Fibroblast of skin of abdomen (primary cell): ENCODE measurements at regions not wholly inside any gene's neighbourhood (a gene's known extent, or its start where the extent isn't known, plus 50 kb on each side); places are given as distances from the start of the nearest gene placed in this dataset.
"Not testable (repeated sequence)": the region's sequence is repeated elsewhere in the genome, so short reads cannot be mapped to it uniquely, and the experiment has no call there.

ENCODE experiments used
- DNase-seq: peaks from one replicate; pipeline ENCODE4 v3.0.0-alpha.2; 2013

- DNase-seq, result no peak
Observed at GRCh38 chr3:115396801-115397200, 226.5 kb upstream of the GAP43 start.

DNA sequence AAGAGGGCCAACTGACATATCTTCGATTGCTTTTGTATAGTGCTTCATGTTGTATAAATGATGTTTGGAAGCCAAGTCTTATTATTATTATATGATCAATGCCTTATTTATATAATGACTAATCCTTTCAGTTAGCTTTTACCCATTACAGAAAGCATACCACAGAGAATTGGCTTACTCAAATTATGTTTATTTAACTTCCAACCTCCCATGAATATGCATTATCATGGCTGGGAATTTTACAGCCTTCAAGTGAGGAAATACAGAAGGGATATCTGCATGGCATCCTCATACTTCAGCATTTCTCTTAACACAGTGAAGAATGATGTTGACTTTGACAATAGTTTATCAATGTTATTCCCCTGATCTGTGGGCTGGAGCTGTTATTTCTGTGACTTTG lies 225.9 kb upstream of the GAP43 start:
- peak; percentile 38 for DNase-seq

DNA sequence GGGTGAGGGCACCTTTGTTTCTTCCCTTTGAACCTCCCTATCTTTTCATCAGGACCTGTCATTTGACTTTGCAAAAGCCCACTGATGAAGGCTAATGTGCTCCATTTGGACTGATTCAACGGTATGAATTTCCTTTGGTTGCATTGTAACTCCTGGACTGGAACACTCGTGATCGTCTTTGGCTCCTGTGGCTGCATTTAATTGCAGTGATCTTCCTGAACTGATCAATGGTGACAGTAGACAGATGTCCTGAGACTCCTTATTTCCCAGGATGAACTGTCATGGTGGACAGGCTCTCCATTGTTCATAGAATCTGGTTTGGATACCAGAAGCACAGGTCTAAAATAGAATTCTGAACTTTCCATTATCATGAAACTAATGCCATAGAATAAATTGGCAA lies 224.8 kb upstream of the GAP43 start:
- no peak for DNase-seq

- no peak for DNase-seq
Observed at GRCh38 chr3:115399750-115400149, 223.6 kb upstream of the GAP43 start.

DNA sequence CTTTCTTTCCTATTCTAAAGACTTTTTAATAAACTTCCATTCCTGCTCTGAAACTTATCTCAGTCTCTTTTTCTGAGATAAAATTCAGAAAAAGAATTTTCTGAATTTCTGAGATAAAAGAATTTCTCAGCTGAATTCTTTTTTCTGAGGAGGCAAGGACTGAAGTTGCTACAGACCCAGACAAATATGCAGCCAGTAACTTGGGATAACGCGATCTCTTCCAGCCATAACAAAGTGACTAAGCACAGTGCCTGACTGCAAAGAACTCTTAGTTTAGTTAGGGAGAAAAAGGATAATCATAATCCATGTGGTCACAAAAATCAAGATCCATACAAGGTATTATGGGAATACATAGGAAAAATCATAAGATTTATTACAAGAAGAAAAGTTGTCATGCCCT lies 222.0 kb upstream of the GAP43 start:
- peak; percentile 90 for DNase-seq

DNA sequence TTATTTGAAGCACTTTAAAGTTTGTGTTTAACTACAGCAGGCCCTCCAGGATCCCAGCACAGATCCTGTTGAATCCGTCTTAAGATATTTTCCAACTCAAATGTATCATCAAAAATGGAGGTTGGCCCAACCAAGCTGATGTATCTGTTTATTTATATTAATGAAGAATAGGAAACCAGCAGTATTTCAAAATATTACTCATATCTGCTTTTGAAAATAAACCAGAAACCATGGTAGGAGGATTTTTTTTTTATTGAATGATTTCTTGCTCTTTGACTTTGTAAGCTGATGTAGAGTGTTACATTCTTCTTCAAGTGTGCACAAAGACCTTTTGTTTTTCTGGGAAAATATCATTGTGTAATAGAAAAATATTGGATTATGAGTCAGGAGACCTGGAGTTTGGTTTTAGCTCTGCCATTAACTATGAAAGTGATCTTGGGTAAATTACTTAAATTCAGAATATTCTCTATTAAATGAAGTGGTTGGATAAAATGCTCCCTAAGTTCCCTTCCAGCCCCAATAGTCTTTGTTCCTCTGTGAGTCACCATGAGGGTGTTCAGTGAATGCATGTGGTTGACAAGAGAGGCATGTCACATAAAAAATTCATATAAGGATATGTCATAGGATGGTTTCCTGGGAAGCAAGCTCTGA lies 221.3 kb upstream of the GAP43 start:
- DNase-seq, result peak; percentile 89

DNA sequence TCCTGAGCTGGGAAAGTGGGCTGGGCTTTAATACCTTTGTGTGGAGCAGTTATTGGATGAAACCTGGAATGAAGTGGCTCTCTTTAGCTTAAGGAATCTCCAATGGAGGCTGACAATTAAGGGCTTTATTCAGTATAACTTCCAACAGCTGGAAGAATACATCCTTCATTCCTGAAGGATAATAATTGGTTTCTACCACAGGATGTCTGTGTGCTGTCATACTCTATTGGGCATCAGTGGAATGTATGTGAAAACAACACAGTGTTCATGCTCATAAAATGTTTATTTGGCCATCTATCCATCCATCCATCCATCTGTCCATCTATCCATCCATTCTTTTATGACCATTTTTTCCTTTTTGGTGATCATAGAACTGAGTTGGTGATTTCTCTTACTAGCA lies 220.7 kb upstream of the GAP43 start:
- peak; percentile 37 for DNase-seq

GRCh38 chr3:115403786-115404185 lies 219.5 kb upstream of the GAP43 start:
- DNase-seq, result no peak

DNA sequence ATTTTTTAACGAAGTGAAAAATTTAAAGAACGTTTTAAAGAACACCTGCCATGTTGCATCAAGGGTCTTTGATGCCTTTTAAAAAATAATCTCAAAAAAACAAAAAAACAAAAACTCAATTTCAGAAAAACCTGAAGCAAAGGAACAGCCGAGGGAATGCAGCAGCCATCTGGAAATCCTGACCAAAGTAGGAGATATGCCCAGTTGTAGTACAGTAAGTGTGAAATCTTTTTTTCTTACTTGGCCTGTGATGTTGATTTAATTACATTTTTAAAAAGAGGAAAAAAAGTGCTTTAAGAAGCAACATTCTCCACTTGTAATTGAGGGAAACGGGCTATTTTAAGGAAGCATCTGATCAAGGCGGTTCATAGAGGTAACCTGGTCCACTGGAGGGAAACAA lies 213.7 kb upstream of the GAP43 start:
- no peak for DNase-seq

- not testable (repeated sequence) for DNase-seq
Observed at GRCh38 chr3:115414610-115415009, 208.7 kb upstream of the GAP43 start.

DNA sequence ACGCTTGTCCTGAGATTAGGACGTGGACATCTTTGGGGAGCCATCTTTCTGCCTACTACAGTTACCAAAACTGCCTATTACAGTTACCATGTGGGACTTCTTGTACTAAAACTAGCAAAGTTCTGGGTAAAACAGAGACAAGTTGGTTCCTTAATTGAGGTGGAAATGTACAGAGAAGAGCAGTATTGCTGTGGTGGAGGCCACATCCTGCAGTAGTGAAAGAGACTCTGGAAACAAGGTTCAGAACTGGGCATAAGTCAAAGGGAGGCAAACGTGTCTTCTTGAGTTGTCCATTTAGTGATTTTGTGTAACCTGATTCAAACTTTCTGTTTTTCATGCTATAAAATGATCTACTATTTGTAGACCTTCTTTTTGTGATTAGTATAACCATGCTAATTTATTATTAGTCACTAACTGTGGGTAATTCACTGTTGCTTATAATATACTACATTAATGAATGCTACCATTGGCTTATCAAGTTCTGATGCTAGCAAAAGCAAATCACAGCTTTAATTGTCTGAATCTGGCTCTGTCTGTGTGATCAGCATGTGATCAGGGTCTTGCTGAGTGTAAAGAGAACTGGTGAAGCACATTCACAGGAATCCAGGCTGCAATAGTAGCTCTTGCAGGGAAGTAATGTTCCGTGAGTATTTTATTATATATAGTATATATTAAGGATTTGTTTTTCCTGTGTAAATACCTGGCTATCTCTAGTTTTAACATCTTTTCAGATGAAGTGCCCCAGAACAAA lies 207.9 kb upstream of the GAP43 start:
- no peak for DNase-seq

GRCh38 chr3:115418583-115418982 lies 204.7 kb upstream of the GAP43 start:
- no peak for DNase-seq

- DNase-seq, result no peak
Observed at GRCh38 chr3:115420086-115420485, 203.2 kb upstream of the GAP43 start.

GRCh38 chr3:115423170-115423569 lies 200.1 kb upstream of the GAP43 start:
- no peak for DNase-seq

- DNase-seq, result no peak
Observed at GRCh38 chr3:115428841-115429240, 194.5 kb upstream of the GAP43 start.

DNA sequence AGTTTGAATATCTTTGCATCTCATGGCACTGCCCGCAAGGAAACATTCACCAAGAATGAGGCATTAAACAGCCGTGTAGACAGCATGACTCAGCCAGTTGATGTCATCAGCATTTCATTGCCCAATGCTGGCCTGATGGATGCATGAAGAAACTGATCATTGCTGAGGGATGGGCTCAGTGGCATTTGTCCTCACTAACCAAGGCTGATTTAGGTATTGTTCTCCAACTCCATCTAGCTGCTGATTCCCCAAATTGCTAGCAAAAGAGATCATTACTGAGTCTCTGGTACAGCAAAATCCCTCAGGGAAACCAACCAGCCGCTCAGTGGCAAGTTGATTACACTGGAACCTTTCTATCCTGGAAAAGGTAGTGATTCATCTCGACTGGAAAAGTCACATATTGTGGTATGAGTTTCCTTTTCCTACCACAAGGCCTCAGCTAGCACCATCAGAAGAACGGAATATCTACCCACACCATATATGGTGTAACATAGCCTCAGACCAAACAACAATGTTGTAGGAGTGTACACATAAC lies 186.5 kb upstream of the GAP43 start:
- DNase-seq, result peak; percentile 95

- DNase-seq, result no peak
Observed at GRCh38 chr3:115438799-115439198, 184.5 kb upstream of the GAP43 start.

- DNase-seq, result no peak
Observed at GRCh38 chr3:115445559-115445958, 177.8 kb upstream of the GAP43 start.

GRCh38 chr3:115448851-115449250 lies 174.5 kb upstream of the GAP43 start:
- no peak for DNase-seq

- DNase-seq, result no peak
Observed at GRCh38 chr3:115450036-115450435, 173.3 kb upstream of the GAP43 start.

GRCh38 chr3:115464036-115464435 lies 159.3 kb upstream of the GAP43 start:
- DNase-seq, result no peak

DNA sequence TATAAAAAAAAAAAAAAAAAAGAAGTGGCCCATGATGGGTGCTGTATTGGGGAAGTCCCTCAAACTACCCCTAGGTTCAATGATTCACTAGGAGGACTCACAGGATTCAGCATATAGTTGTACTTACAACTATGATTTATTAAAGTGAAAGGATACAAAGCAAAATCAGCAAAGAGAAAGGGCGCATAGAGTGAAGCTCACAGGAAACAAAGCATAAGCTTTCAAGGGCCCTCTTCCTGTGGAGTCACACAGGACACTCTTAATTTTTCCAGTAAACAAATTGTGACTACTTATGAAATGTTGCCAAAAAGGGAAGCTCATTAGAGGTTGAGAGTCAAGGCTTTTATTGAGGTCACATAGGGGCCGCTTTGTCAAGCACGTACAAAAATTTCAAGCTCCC lies 153.7 kb upstream of the GAP43 start:
- no peak for DNase-seq

DNA sequence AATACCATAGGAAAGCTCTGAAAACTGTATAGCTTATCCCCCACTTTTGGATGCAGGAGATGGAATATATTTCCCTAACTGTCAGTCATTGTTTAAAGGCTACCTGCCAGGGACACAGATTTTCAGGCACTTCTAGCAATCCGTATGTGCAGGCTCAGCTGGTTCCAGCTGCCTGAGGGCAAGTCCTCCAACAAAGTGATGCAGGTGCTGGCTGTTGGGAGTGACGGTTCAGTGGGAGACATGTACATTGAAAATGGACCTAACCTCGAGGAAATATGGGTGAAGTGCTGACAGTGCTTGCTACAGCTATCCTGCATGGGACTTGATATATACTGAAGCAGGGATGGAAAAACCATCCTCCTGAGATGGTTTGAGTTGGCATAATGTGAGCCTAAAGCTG lies 153.1 kb upstream of the GAP43 start:
- DNase-seq, result no peak
